Gastroesophageal sphincter (tissue), 3 donors: ENCODE measurements at regions not wholly inside any gene's neighbourhood (a gene's known extent, or its start where the extent isn't known, plus 50 kb on each side); places are given as distances from the start of the nearest gene placed in this dataset.

Experiments used
- CTCF ChIP-seq, 4 experiments: fragments of 200-600 bp in 2 of 4; fragments of 450-650 bp in 2 of 4; sonication (generic) in 1 of 4; IDR thresholded peaks; one replicate each; pipeline ENCODE4 v1.5.1; 2017 to 2019; ENCODE audit warnings: antibody characterized with exemption in 4 of 4, mild to moderate bottlenecking in 2 of 4, moderate library complexity in 2 of 4
- EP300 ChIP-seq: sonication (generic); formaldehyde crosslinking; IDR thresholded peaks from one replicate; pipeline ENCODE4 v1.6.1; 2017; ENCODE audit warnings: antibody characterized with exemption, mild to moderate bottlenecking
- POLR2A ChIP-seq, 2 donors: fragments of 450-650 bp; IDR thresholded peaks; one replicate each; pipeline ENCODE4 v1.6.1; 2017; ENCODE audit warnings: antibody characterized with exemption in 2 of 2, mild to moderate bottlenecking in 2 of 2, moderate library complexity in 1 of 2
- POLR2AphosphoS5 ChIP-seq: sonication (generic); formaldehyde crosslinking; IDR thresholded peaks from one replicate; pipeline ENCODE4 v1.6.1; 2017; ENCODE audit warnings: antibody characterized with exemption

- TF ChIP-seq CTCF (IDR thresholded peaks at IDR 0.05): no peak
- TF ChIP-seq EP300: no peak
- TF ChIP-seq POLR2A (IDR thresholded peaks at IDR 0.05): no peak
- no peak for TF ChIP-seq POLR2AphosphoS5
Observed at GRCh38 chr1:106613861-106614260, 442.6 kb upstream of the PRMT6 start.
